KMS-11 (cell line): ENCODE measurements at regions not wholly inside any gene's neighbourhood (a gene's known extent, or its start where the extent isn't known, plus 50 kb on each side); places are given as distances from the start of the nearest gene placed in this dataset.
"Not testable (repeated sequence)": the region's sequence is repeated elsewhere in the genome, so short reads cannot be mapped to it uniquely, and the experiment has no call there.

ENCODE experiments used
- H2AFZ ChIP-seq: fragments of 200-600 bp; sonication (generic); 2 replicates; pipeline ENCODE4 v1.6.1; 2016; ENCODE audit warnings: antibody characterized with exemption, mixed run types, low read depth
- H3K27ac ChIP-seq: fragments of 200-600 bp; sonication (generic); 2 replicates; pipeline ENCODE4 v1.6.1; 2016; ENCODE audit warnings: mild to moderate bottlenecking, mixed run types
- H3K27me3 ChIP-seq: fragments of 200-600 bp; sonication (generic); 2 replicates; pipeline ENCODE4 v1.6.1; 2017; ENCODE audit warnings: mild to moderate bottlenecking, low read depth, mixed run types, moderate library complexity; ENCODE audit not compliant: insufficient read depth
- H3K36me3 ChIP-seq: fragments of 200-600 bp; sonication (generic); 2 replicates; pipeline ENCODE4 v1.6.1; 2017; ENCODE audit warnings: mild to moderate bottlenecking, mixed run types; ENCODE audit not compliant: insufficient read depth
- H3K4me1 ChIP-seq: fragments of 200-600 bp; sonication (generic); 2 replicates; pipeline ENCODE4 v1.6.1; 2016; ENCODE audit warnings: mild to moderate bottlenecking, low read depth, mixed run types; ENCODE audit not compliant: poor library complexity, severe bottlenecking
- H3K4me2 ChIP-seq: fragments of 200-600 bp; sonication (generic); 2 replicates; pipeline ENCODE4 v1.7.0; 2016; ENCODE audit warnings: mild to moderate bottlenecking, mixed run types
- H3K4me3 ChIP-seq: fragments of 200-600 bp; sonication (generic); IDR thresholded peaks from 2 replicates; pipeline ENCODE4 v1.6.1; 2017; ENCODE audit warnings: low read depth, low read length, mixed read lengths; ENCODE audit not compliant: insufficient read depth
- H3K79me2 ChIP-seq: fragments of 200-600 bp; sonication (generic); 2 replicates; pipeline ENCODE4 v1.6.1; 2016; ENCODE audit warnings: low read depth, mixed run types; ENCODE audit not compliant: insufficient read depth
- H3K9ac ChIP-seq: fragments of 200-600 bp; sonication (generic); 2 replicates; pipeline ENCODE4 v1.6.1; 2016; ENCODE audit warnings: mild to moderate bottlenecking, mixed run types
- H4K20me1 ChIP-seq: fragments of 200-600 bp; sonication (generic); 2 replicates; pipeline ENCODE4 v1.6.1; 2016; ENCODE audit warnings: mild to moderate bottlenecking, mixed run types; ENCODE audit not compliant: insufficient read depth
- CTCF ChIP-seq: fragments of 200-600 bp; sonication (generic); conservative IDR thresholded peaks from 2 replicates; pipeline ENCODE4 v1.6.1; 2017; ENCODE audit warnings: low read depth, mild to moderate bottlenecking, antibody characterized with exemption, low read length, moderate library complexity, mixed read lengths

GRCh38 chr3:177860184-177860583 lies 662.9 kb upstream of the TBL1XR1 start:
- no peaks in the 10 kb centered on the region for H3K79me2 ChIP-seq
- no peak overlapping the region for H3K27ac ChIP-seq
- H2AFZ ChIP-seq: no peak overlapping the region
- H4K20me1 ChIP-seq: no peaks in the 10 kb centered on the region
- no peak for TF ChIP-seq CTCF
- no peak overlapping the region for H3K9ac ChIP-seq
- H3K4me1 ChIP-seq: no peaks in the 10 kb centered on the region
- no peak overlapping the region for H3K4me2 ChIP-seq
- no peak overlapping the region for H3K4me3 ChIP-seq
- no peaks in the 10 kb centered on the region for H3K36me3 ChIP-seq
- no peaks in the 10 kb centered on the region for H3K27me3 ChIP-seq

- Histone ChIP-seq H3K4me1 (no peaks in the 10 kb centered on the region), H3K79me2 (no peaks in the 10 kb centered on the region), H4K20me1 (no peaks in the 10 kb centered on the region), H3K27ac (no peak overlapping the region), H3K4me3 (no peak overlapping the region), H3K36me3 (no peaks in the 10 kb centered on the region), H3K27me3 (no peaks in the 10 kb centered on the region), H3K4me2 (no peak overlapping the region), H3K9ac (no peak overlapping the region), H2AFZ (no peak overlapping the region)
- no peak for TF ChIP-seq CTCF
Observed at GRCh38 chr3:177862962-177863491, 665.7 kb upstream of the TBL1XR1 start.

- not testable (repeated sequence) for H3K27ac ChIP-seq
Observed at GRCh38 chr3:177871267-177871666, 665.0 kb upstream of the KCNMB2 start.

GRCh38 chr3:177878192-177878591 lies 658.0 kb upstream of the KCNMB2 start:
- Histone ChIP-seq H2AFZ (no peak overlapping the region), H4K20me1 (no peaks in the 10 kb centered on the region), H3K79me2 (no peaks in the 10 kb centered on the region), H3K9ac (no peak overlapping the region), H3K4me2 (no peak overlapping the region), H3K4me3 (no peak overlapping the region), H3K4me1 (no peaks in the 10 kb centered on the region), H3K27me3 (no peaks in the 10 kb centered on the region), H3K36me3 (no peaks in the 10 kb centered on the region), H3K27ac (no peak overlapping the region)
- TF ChIP-seq CTCF: no peak

More at GRCh38 chr3:177871267-177871666, 665.0 kb upstream of the KCNMB2 start:
- H4K20me1 ChIP-seq, H3K9ac ChIP-seq, H3K4me1 ChIP-seq, H3K79me2 ChIP-seq, H3K36me3 ChIP-seq, H3K27me3 ChIP-seq, H3K4me2 ChIP-seq, H3K4me3 ChIP-seq, H2AFZ ChIP-seq: not testable (repeated sequence)

GRCh38 chr3:177878957-177879356 lies 657.3 kb upstream of the KCNMB2 start:
- H3K27ac ChIP-seq: no peak overlapping the region
- no peaks in the 10 kb centered on the region for H3K27me3 ChIP-seq
- no peaks in the 10 kb centered on the region for H3K36me3 ChIP-seq
- no peaks in the 10 kb centered on the region for H3K79me2 ChIP-seq
- no peaks in the 10 kb centered on the region for H4K20me1 ChIP-seq
- no peak overlapping the region for H3K4me3 ChIP-seq
- no peak overlapping the region for H3K4me2 ChIP-seq
- H3K4me1 ChIP-seq: no peaks in the 10 kb centered on the region
- no peak overlapping the region for H2AFZ ChIP-seq
- H3K9ac ChIP-seq: no peak overlapping the region
- TF ChIP-seq CTCF: no peak
